ENCODE measurements at regions not wholly inside any gene's neighbourhood (a gene's known extent, or its start where the extent isn't known, plus 50 kb on each side); places are given as distances from the start of the nearest gene placed in this dataset.

- no peak for TF ChIP-seq CTCF (IDR thresholded peaks at IDR 0.05; ENCODE audit: low read depth, low read length)
- no peak for TF ChIP-seq EZH2phosphoT487 (IDR thresholded peaks at IDR 0.05; ENCODE audit: low read depth)
Observed at GRCh38 chr7:94244760-94245159, 149.9 kb upstream of the COL1A2 start.

Data from OCI-LY3 (cell line).